Endothelial cell of umbilical vein (primary cell): ENCODE measurements at regions not wholly inside any gene's neighbourhood (a gene's known extent, or its start where the extent isn't known, plus 50 kb on each side); places are given as distances from the start of the nearest gene placed in this dataset.

ENCODE experiments used
- BruUV-seq: library from RNA; stranded (reverse); fragments of 400-500 nt; replicated peaks from 2 replicates; lab custom pipeline; 2021; lab: Mats Ljungman, UMichigan
- CTCF ChIA-PET: fragments of 300-600, 350-600 bp; sonication (Branson Sonifier 250); formaldehyde crosslinking; loops from one replicate; lab custom pipeline; 2021; ENCODE audit warnings: antibody characterized with exemption, inconsistent platforms; lab: Charles Lee
- POLR2A ChIA-PET: fragments of 300-600, 350-600 bp; sonication (Branson Sonifier 250); formaldehyde crosslinking; loops from one replicate; lab custom pipeline; 2021; ENCODE audit warnings: antibody characterized with exemption, inconsistent platforms; lab: Charles Lee
- DNase-seq: peaks from one replicate; pipeline ENCODE4 v3.0.0-alpha.2; 2011; ENCODE audit warnings: low read depth, low spot score
- FAIRE-seq: peaks from 2 replicates; lab custom pipeline; 2011; peaks lifted over from hg19 to GRCh38; lab: Jason Lieb, UNC
- H2AFZ ChIP-seq: 2 replicates; pipeline ENCODE4 v1.6.0; 2012; ENCODE audit warnings: low read depth, low read length, control low read depth, inconsistent platforms
- H3K27ac ChIP-seq: 2 replicates; pipeline ENCODE4 v1.5.1; 2011; ENCODE audit warnings: low read depth, mild to moderate bottlenecking, control low read depth, low read length, moderate library complexity; ENCODE audit not compliant: insufficient read depth
- H3K27me3 ChIP-seq, 2 experiments: 2 replicates each; pipeline versions ENCODE4 v1.6.0 to v1.6.1; 2011; ENCODE audit warnings: low read length in 2 of 2, mixed read lengths in 1 of 2; ENCODE audit not compliant: control insufficient read depth in 2 of 2, insufficient read depth in 2 of 2
- H3K36me3 ChIP-seq, 2 experiments: 2 replicates in 1 of 2; 3 replicates in 1 of 2; pipeline ENCODE4 v1.5.1; 2011; ENCODE audit warnings: low read length in 2 of 2, mild to moderate bottlenecking in 1 of 2, moderate library complexity in 1 of 2; ENCODE audit not compliant: control insufficient read depth in 2 of 2, insufficient read depth in 2 of 2; ENCODE audit errors: extremely low read depth in 1 of 2
- H3K4me1 ChIP-seq: 3 replicates; pipeline ENCODE4 v1.5.1; 2011; ENCODE audit warnings: mild to moderate bottlenecking, low read length; ENCODE audit not compliant: control insufficient read depth, insufficient read depth; ENCODE audit errors: extremely low read depth
- H3K4me2 ChIP-seq: 2 replicates; pipeline ENCODE4 v1.6.1; 2011; ENCODE audit warnings: low read length, control low read depth, mixed read lengths; ENCODE audit not compliant: insufficient read depth
- H3K4me3 ChIP-seq, 3 experiments: fragments of 200-600 bp in 1 of 3; sonication (generic), shearing (Covaris generic) in 1 of 3; replicated peaks in 1 of 3; 2 replicates each; pipeline ENCODE4 v1.5.1; 2011 to 2016; ENCODE audit warnings: control low read depth in 3 of 3, low read length in 3 of 3, mild to moderate bottlenecking in 2 of 3, inconsistent platforms in 1 of 3, low read depth in 1 of 3, moderate library complexity in 1 of 3; ENCODE audit not compliant: insufficient read depth in 1 of 3
- H3K79me2 ChIP-seq: 2 replicates; pipeline ENCODE4 v1.6.0; 2012; ENCODE audit warnings: low read length, inconsistent platforms; ENCODE audit not compliant: control insufficient read depth, insufficient read depth
- H3K9ac ChIP-seq: replicated peaks from 2 replicates; pipeline ENCODE3; 2011; ENCODE audit warnings: low read length, control low read depth; ENCODE audit not compliant: insufficient read depth; ENCODE audit errors: extremely low read depth
- H3K9me1 ChIP-seq: replicated peaks from 3 replicates; pipeline ENCODE4 v1.6.0; 2011; ENCODE audit warnings: mild to moderate bottlenecking, low read length; ENCODE audit not compliant: control insufficient read depth, insufficient read depth; ENCODE audit errors: extremely low read depth
- H3K9me3 ChIP-seq: replicated peaks from 2 replicates; pipeline ENCODE4 v1.5.1; 2012; ENCODE audit warnings: low read length, inconsistent platforms; ENCODE audit not compliant: control insufficient read depth, insufficient read depth
- H4K20me1 ChIP-seq: replicated peaks from 2 replicates; pipeline ENCODE3; 2011; ENCODE audit warnings: mild to moderate bottlenecking, low read length; ENCODE audit not compliant: control insufficient read depth, insufficient read depth; ENCODE audit errors: extremely low read depth
- EZH2 ChIP-seq: IDR thresholded peaks from 2 replicates; pipeline ENCODE4 v1.6.1; 2012; ENCODE audit warnings: borderline replicate concordance, low read depth, mild to moderate bottlenecking, moderate library complexity, low read length, inconsistent platforms; ENCODE audit not compliant: severe bottlenecking
- FOS ChIP-seq: IDR thresholded peaks from 2 replicates; pipeline ENCODE4 v1.6.1; 2011; ENCODE audit warnings: mild to moderate bottlenecking, low read length, moderate library complexity, borderline replicate concordance; ENCODE audit not compliant: insufficient read depth
- GATA2 ChIP-seq: IDR thresholded peaks from 2 replicates; pipeline ENCODE4 v1.7.0; 2011; ENCODE audit warnings: low read depth, mild to moderate bottlenecking, moderate library complexity, mixed read lengths, low read length; ENCODE audit not compliant: insufficient read length, insufficient read depth
- JUN ChIP-seq: IDR thresholded peaks from 2 replicates; pipeline ENCODE4 v1.6.1; 2011; ENCODE audit warnings: borderline replicate concordance, low read depth; ENCODE audit not compliant: insufficient read length, insufficient read depth
- MYC ChIP-seq: IDR thresholded peaks from one replicate; pipeline ENCODE4 v1.6.1; 2011; ENCODE audit warnings: mild to moderate bottlenecking, low read depth, low read length
- POLR2A ChIP-seq: IDR thresholded peaks from 2 replicates; pipeline ENCODE4 v1.6.1; 2012; ENCODE audit warnings: low read depth, mild to moderate bottlenecking, control low read depth, low read length
- POLR2AphosphoS5 ChIP-seq: IDR thresholded peaks from 2 replicates; pipeline ENCODE4 v1.6.1; 2012; ENCODE audit warnings: low read depth, mild to moderate bottlenecking, control low read depth, low read length, moderate library complexity; ENCODE audit not compliant: insufficient read depth
- dilution Hi-C: fragments of 300-500 bp; cut with MboI; formaldehyde crosslinking; loops from one replicate; pipeline ENCODE4 v1.15.0; 2019; ENCODE audit warnings: low sequenced_read_pairs; ENCODE audit not compliant: extremely low pct_ligation_motif_present
- intact Hi-C: fragments of 100-400 bp; cut with micrococcal nuclease; formaldehyde crosslinking; loops from one replicate; pipeline ENCODE4 v1.10.0; 2022
- TF ChIP-seq, protein P1 (sequence below), 2 donors: IDR thresholded peaks; 1 replicate in 1 of 2; 2 replicates in 1 of 2; pipeline ENCODE4 v1.5.1; 2011; ENCODE audit warnings: low read length in 2 of 2, mild to moderate bottlenecking in 2 of 2, moderate library complexity in 2 of 2, control low read depth in 1 of 2, inconsistent platforms in 1 of 2, low read depth in 1 of 2; ENCODE audit not compliant: insufficient read depth in 1 of 2; ENCODE audit errors: extremely low read depth in 1 of 2
- TF ChIP-seq, protein P2 (sequence below): IDR thresholded peaks from 2 replicates; pipeline ENCODE4 v1.6.1; 2011; ENCODE audit not compliant: insufficient read depth, insufficient read length

DNA sequence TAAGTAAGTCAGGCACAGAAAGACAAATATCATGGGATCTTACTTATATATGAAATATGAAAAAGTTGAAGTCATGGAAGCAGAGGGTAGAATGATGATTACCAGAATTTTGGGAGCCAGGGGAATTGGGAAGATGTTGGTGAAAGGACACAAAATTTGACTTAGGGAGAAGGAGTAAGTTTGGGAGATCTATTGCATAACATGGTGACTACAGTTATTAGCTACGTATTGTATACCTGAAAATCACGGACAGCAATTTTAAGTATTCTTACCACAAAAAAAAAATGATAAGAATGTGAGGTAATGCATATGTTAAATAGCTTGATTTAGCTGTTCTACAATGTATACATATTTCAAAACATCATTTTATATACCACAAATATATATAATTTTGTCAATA, 94.2 kb upstream of the COL5A2 start:
- no peaks in the 10 kb centered on the region for H3K9me1 ChIP-seq
- H3K4me2 ChIP-seq: no peak overlapping the region
- FAIRE-seq (no peak), DNase-seq (no peak)
- H2AFZ ChIP-seq: no peak overlapping the region
- H4K20me1 ChIP-seq: no peaks in the 10 kb centered on the region
- no peak overlapping the region for H3K9ac ChIP-seq
- POLR2A ChIA-PET: no interaction called here
- TF ChIP-seq, protein P1, sequence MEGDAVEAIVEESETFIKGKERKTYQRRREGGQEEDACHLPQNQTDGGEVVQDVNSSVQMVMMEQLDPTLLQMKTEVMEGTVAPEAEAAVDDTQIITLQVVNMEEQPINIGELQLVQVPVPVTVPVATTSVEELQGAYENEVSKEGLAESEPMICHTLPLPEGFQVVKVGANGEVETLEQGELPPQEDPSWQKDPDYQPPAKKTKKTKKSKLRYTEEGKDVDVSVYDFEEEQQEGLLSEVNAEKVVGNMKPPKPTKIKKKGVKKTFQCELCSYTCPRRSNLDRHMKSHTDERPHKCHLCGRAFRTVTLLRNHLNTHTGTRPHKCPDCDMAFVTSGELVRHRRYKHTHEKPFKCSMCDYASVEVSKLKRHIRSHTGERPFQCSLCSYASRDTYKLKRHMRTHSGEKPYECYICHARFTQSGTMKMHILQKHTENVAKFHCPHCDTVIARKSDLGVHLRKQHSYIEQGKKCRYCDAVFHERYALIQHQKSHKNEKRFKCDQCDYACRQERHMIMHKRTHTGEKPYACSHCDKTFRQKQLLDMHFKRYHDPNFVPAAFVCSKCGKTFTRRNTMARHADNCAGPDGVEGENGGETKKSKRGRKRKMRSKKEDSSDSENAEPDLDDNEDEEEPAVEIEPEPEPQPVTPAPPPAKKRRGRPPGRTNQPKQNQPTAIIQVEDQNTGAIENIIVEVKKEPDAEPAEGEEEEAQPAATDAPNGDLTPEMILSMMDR (IDR thresholded peaks at IDR 0.05; ENCODE audit: extremely low read depth in 1 of 2, insufficient read depth in 1 of 2, low read depth in 1 of 2, low read length in 2 of 2): no peak
- no peak for TF ChIP-seq EZH2
- TF ChIP-seq GATA2: no peak
- TF ChIP-seq MYC: no peak
- no peak for TF ChIP-seq POLR2AphosphoS5
- TF ChIP-seq JUN: no peak
- no peak for TF ChIP-seq FOS
- TF ChIP-seq, protein P2, sequence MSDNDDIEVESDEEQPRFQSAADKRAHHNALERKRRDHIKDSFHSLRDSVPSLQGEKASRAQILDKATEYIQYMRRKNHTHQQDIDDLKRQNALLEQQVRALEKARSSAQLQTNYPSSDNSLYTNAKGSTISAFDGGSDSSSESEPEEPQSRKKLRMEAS: no peak
- TF ChIP-seq POLR2A: no peak
- H3K4me1 ChIP-seq: peaks cover 8% of the 10 kb centered on the region
- dilution Hi-C loops: no loop called here
- H3K4me3 ChIP-seq: no peak overlapping the region
- CTCF ChIA-PET: interaction anchor here (0.9 to 2.1 kb wide), 7 partner anchors 12 to 139 kb away, joined by 3 to 10 read pairs (median 6); partner anchors contain the start of gene COL5A2
- no peaks in the 10 kb centered on the region for H3K27me3 ChIP-seq
- H3K79me2 ChIP-seq: no peaks in the 10 kb centered on the region
- no peaks in the 10 kb centered on the region for H3K9me3 ChIP-seq
- intact Hi-C loops: no loop called here
- H3K36me3 ChIP-seq: no peaks in the 10 kb centered on the region
- no peak overlapping the region for H3K27ac ChIP-seq
- BruUV-seq: no TSS peak
